ENCODE measurements at regions not wholly inside any gene's neighbourhood (a gene's known extent, or its start where the extent isn't known, plus 50 kb on each side); places are given as distances from the start of the nearest gene placed in this dataset.

- H3K4me1 Mint-ChIP-seq: no peaks in the 10 kb centered on the region
- peaks cover 20% of the 10 kb centered on the region for H3K9me3 Mint-ChIP-seq
- no peak overlapping the region for H3K27ac Mint-ChIP-seq (ENCODE audit: low read depth)
Measured at GRCh38 chr5:164972973-164973372, 1467.6 kb downstream of the MAT2B start.

GRCh38 chr5:164975986-164976385 lies 1470.6 kb downstream of the MAT2B start:
- no peaks in the 10 kb centered on the region for H3K27me3 Mint-ChIP-seq
- no peak overlapping the region for H3K4me3 Mint-ChIP-seq
- H3K4me1 Mint-ChIP-seq: no peaks in the 10 kb centered on the region
- no peaks in the 10 kb centered on the region for H3K36me3 Mint-ChIP-seq (ENCODE audit: insufficient read depth)
- H3K27ac Mint-ChIP-seq (ENCODE audit: low read depth): no peak overlapping the region
- ATAC-seq (replicated peaks; ENCODE audit: extremely low read depth, poor library complexity, severe bottlenecking): no peak
- no peak for DNase-seq (ENCODE audit: low spot score in 2 of 2)
- H3K9me3 Mint-ChIP-seq: peaks cover 29% of the 10 kb centered on the region

More at GRCh38 chr5:164972973-164973372, 1467.6 kb downstream of the MAT2B start:
- DNase-seq (ENCODE audit: low spot score in 2 of 2) (no peak), ATAC-seq (replicated peaks; ENCODE audit: extremely low read depth, poor library complexity, severe bottlenecking) (no peak)
- H3K27me3 Mint-ChIP-seq: no peaks in the 10 kb centered on the region
- no peaks in the 10 kb centered on the region for H3K36me3 Mint-ChIP-seq (ENCODE audit: insufficient read depth)
- no peak overlapping the region for H3K4me3 Mint-ChIP-seq

GRCh38 chr5:164980480-164980879 lies 1475.1 kb downstream of the MAT2B start:
- ATAC-seq (replicated peaks; ENCODE audit: extremely low read depth, poor library complexity, severe bottlenecking): no peak

GRCh38 chr5:164998142-164998541 lies 1492.7 kb downstream of the MAT2B start:
- no peak for ATAC-seq (replicated peaks; ENCODE audit: extremely low read depth, poor library complexity, severe bottlenecking)

More at GRCh38 chr5:164980480-164980879, 1475.1 kb downstream of the MAT2B start:
- H3K4me1 Mint-ChIP-seq: no peaks in the 10 kb centered on the region
- DNase-seq (ENCODE audit: low spot score in 2 of 2): no peak
- no peaks in the 10 kb centered on the region for H3K36me3 Mint-ChIP-seq (ENCODE audit: insufficient read depth)
- H3K4me3 Mint-ChIP-seq: no peak overlapping the region
- H3K9me3 Mint-ChIP-seq: peaks cover 19% of the 10 kb centered on the region
- H3K27me3 Mint-ChIP-seq: no peaks in the 10 kb centered on the region
- H3K27ac Mint-ChIP-seq (ENCODE audit: low read depth): no peak overlapping the region

GRCh38 chr5:164998590-164998989 lies 1493.2 kb downstream of the MAT2B start:
- no peaks in the 10 kb centered on the region for H3K27me3 Mint-ChIP-seq
- H3K4me3 Mint-ChIP-seq: no peak overlapping the region
- no peaks in the 10 kb centered on the region for H3K36me3 Mint-ChIP-seq (ENCODE audit: insufficient read depth)
- peaks cover 16% of the 10 kb centered on the region for H3K9me3 Mint-ChIP-seq
- H3K4me1 Mint-ChIP-seq: no peaks in the 10 kb centered on the region
- no peak overlapping the region for H3K27ac Mint-ChIP-seq (ENCODE audit: low read depth)
- no peak for ATAC-seq (replicated peaks; ENCODE audit: extremely low read depth, poor library complexity, severe bottlenecking)
- DNase-seq (ENCODE audit: low spot score in 2 of 2): no peak

More at GRCh38 chr5:164998142-164998541, 1492.7 kb downstream of the MAT2B start:
- no peak overlapping the region for H3K27ac Mint-ChIP-seq (ENCODE audit: low read depth)
- no peak for DNase-seq (ENCODE audit: low spot score in 2 of 2)
- H3K36me3 Mint-ChIP-seq (ENCODE audit: insufficient read depth): no peaks in the 10 kb centered on the region
- H3K9me3 Mint-ChIP-seq: peaks cover 20% of the 10 kb centered on the region
- no peak overlapping the region for H3K4me3 Mint-ChIP-seq
- H3K4me1 Mint-ChIP-seq: no peaks in the 10 kb centered on the region
- no peaks in the 10 kb centered on the region for H3K27me3 Mint-ChIP-seq

- H3K27me3 Mint-ChIP-seq: no peaks in the 10 kb centered on the region
- no peak overlapping the region for H3K4me3 Mint-ChIP-seq
- H3K9me3 Mint-ChIP-seq: peaks cover 10% of the 10 kb centered on the region
- DNase-seq (ENCODE audit: low spot score in 2 of 2) (no peak), ATAC-seq (replicated peaks; ENCODE audit: extremely low read depth, poor library complexity, severe bottlenecking) (no peak)
- H3K4me1 Mint-ChIP-seq: no peaks in the 10 kb centered on the region
- H3K36me3 Mint-ChIP-seq (ENCODE audit: insufficient read depth): no peaks in the 10 kb centered on the region
- H3K27ac Mint-ChIP-seq (ENCODE audit: low read depth): no peak overlapping the region
Measured at GRCh38 chr5:165000479-165001190, 1495.2 kb downstream of the MAT2B start.

GRCh38 chr5:165003283-165003682 lies 1497.9 kb downstream of the MAT2B start:
- Mint-ChIP-seq H3K27ac (ENCODE audit: low read depth) (no peak overlapping the region), H3K4me3 (no peak overlapping the region), H3K36me3 (ENCODE audit: insufficient read depth) (no peaks in the 10 kb centered on the region), H3K4me1 (no peaks in the 10 kb centered on the region), H3K27me3 (no peaks in the 10 kb centered on the region), H3K9me3 (peaks cover 17% of the 10 kb centered on the region)
- DNase-seq (ENCODE audit: low spot score in 2 of 2): no peak
- no peak for ATAC-seq (replicated peaks; ENCODE audit: extremely low read depth, poor library complexity, severe bottlenecking)

GRCh38 chr5:165004175-165004574 lies 1498.8 kb downstream of the MAT2B start:
- no peak for ATAC-seq (replicated peaks; ENCODE audit: extremely low read depth, poor library complexity, severe bottlenecking)
- Mint-ChIP-seq H3K9me3 (peaks cover 13% of the 10 kb centered on the region), H3K27ac (ENCODE audit: low read depth) (no peak overlapping the region), H3K27me3 (no peaks in the 10 kb centered on the region), H3K4me1 (no peaks in the 10 kb centered on the region), H3K36me3 (ENCODE audit: insufficient read depth) (no peaks in the 10 kb centered on the region), H3K4me3 (no peak overlapping the region)
- DNase-seq (ENCODE audit: low spot score in 2 of 2): no peak

GRCh38 chr5:165014439-165014838 lies 1509.0 kb downstream of the MAT2B start:
- Mint-ChIP-seq H3K27ac (ENCODE audit: low read depth) (no peak overlapping the region), H3K27me3 (no peaks in the 10 kb centered on the region), H3K9me3 (peaks cover 22% of the 10 kb centered on the region), H3K4me3 (no peak overlapping the region), H3K4me1 (no peaks in the 10 kb centered on the region), H3K36me3 (ENCODE audit: insufficient read depth) (peaks cover 1% of the 10 kb centered on the region)
- no peak for DNase-seq (ENCODE audit: low spot score in 2 of 2)
- ATAC-seq (replicated peaks; ENCODE audit: extremely low read depth, poor library complexity, severe bottlenecking): no peak

- Mint-ChIP-seq H3K27me3 (no peaks in the 10 kb centered on the region), H3K36me3 (ENCODE audit: insufficient read depth) (peaks cover 1% of the 10 kb centered on the region), H3K27ac (ENCODE audit: low read depth) (no peak overlapping the region), H3K4me1 (no peaks in the 10 kb centered on the region), H3K4me3 (no peak overlapping the region), H3K9me3 (peaks cover 23% of the 10 kb centered on the region)
- DNase-seq (ENCODE audit: low spot score in 2 of 2): no peak
- no peak for ATAC-seq (replicated peaks; ENCODE audit: extremely low read depth, poor library complexity, severe bottlenecking)
Measured at GRCh38 chr5:165015126-165015525, 1509.7 kb downstream of the MAT2B start.

GRCh38 chr5:165015547-165015946 lies 1510.1 kb downstream of the MAT2B start:
- Mint-ChIP-seq H3K4me1 (no peaks in the 10 kb centered on the region), H3K9me3 (peaks cover 27% of the 10 kb centered on the region), H3K36me3 (ENCODE audit: insufficient read depth) (peaks cover 1% of the 10 kb centered on the region), H3K27me3 (no peaks in the 10 kb centered on the region), H3K4me3 (no peak overlapping the region), H3K27ac (ENCODE audit: low read depth) (no peak overlapping the region)
- no peak for ATAC-seq (replicated peaks; ENCODE audit: extremely low read depth, poor library complexity, severe bottlenecking)
- no peak for DNase-seq (ENCODE audit: low spot score in 2 of 2)

- peaks cover 28% of the 10 kb centered on the region for H3K9me3 Mint-ChIP-seq
- no peak for DNase-seq (ENCODE audit: low spot score in 2 of 2)
- no peak overlapping the region for H3K4me3 Mint-ChIP-seq
- H3K4me1 Mint-ChIP-seq: no peaks in the 10 kb centered on the region
- H3K27me3 Mint-ChIP-seq: no peaks in the 10 kb centered on the region
- no peak overlapping the region for H3K27ac Mint-ChIP-seq (ENCODE audit: low read depth)
- ATAC-seq (replicated peaks; ENCODE audit: extremely low read depth, poor library complexity, severe bottlenecking): no peak
- no peaks in the 10 kb centered on the region for H3K36me3 Mint-ChIP-seq (ENCODE audit: insufficient read depth)
Measured at GRCh38 chr5:165026971-165027370, 1521.6 kb downstream of the MAT2B start.

GRCh38 chr5:165028356-165028755 lies 1522.9 kb downstream of the MAT2B start:
- DNase-seq (ENCODE audit: low spot score in 2 of 2) (no peak), ATAC-seq (replicated peaks; ENCODE audit: extremely low read depth, poor library complexity, severe bottlenecking) (no peak)
- Mint-ChIP-seq H3K27me3 (no peaks in the 10 kb centered on the region), H3K4me3 (no peak overlapping the region), H3K36me3 (ENCODE audit: insufficient read depth) (no peaks in the 10 kb centered on the region), H3K27ac (ENCODE audit: low read depth) (no peak overlapping the region), H3K9me3 (peaks cover 23% of the 10 kb centered on the region), H3K4me1 (no peaks in the 10 kb centered on the region)
